NK-92 treated with Interleukin-12 subunit alpha and Interleukin-12 subunit beta, amount 100 ng/mL, for 24 hours (cell line): ENCODE measurements at regions not wholly inside any gene's neighbourhood (a gene's known extent, or its start where the extent isn't known, plus 50 kb on each side); places are given as distances from the start of the nearest gene placed in this dataset.
"Not testable (repeated sequence)": the region's sequence is repeated elsewhere in the genome, so short reads cannot be mapped to it uniquely, and the experiment has no call there.

ENCODE experiments used
- DNase-seq: peaks from one replicate; lab custom pipeline; 2025; lab: John Stamatoyannopoulos, UW

DNA sequence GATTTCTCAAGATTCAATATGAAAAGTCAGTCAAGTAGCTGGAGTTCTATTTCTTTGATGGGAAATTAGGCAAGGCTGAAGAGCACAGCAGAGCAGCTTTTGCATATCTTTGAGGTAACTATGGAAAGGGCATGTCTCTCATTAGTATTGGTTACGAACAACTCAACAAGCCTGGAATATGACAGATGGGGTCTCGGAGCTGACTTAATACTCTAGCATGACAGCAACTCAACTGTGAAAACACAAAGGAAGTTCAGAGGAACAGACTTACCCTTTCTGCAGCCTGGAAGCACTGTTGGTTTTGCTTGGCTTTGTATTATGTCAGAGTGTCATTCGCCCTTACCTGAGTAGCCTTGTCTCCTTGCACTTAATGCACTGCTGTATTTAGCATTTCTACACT is 79.9 kb upstream of the AADAT start:
- DNase-seq = no peak

DNA sequence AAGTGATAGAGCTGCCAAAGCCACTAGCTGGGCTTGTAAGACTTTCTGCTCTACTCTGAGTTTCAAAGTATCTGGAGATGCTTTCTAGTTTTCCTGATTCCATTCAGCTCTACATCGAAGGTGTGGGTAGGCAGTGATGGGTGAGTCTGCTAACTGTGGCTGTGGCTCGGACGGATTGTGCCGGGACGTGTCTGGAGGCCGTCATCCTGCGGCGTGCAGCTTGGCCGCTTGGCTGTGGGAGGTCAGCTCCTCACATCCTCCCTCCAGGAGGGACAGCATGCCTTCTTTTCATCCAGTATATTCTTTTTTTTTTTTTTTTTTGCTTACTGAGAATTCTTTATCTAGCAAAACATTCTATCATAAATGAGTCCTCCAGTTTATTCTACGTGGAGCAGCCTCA is 77.9 kb upstream of the AADAT start:
- DNase-seq = no peak

DNA sequence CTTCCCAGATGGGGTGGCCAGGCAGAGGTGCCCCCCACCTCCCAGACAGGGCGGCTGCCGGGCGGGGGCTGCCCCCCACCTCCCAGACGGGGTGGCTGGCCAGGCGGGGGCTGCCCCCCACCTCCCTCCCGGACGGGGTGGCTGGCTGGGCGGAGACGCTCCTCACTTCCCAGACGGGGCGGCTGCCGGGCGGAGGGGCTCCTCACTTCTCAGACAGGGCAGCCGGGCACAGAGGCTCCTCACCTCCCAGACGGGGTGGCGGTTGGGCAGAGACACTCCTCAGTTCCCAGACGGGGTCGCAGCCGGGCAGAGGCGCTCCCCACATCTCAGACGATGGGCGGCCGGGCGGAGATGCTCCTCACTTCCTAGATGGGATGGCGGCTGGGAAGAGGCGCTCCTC is 76.4 kb upstream of the AADAT start:
- DNase-seq = not testable (repeated sequence)

DNA sequence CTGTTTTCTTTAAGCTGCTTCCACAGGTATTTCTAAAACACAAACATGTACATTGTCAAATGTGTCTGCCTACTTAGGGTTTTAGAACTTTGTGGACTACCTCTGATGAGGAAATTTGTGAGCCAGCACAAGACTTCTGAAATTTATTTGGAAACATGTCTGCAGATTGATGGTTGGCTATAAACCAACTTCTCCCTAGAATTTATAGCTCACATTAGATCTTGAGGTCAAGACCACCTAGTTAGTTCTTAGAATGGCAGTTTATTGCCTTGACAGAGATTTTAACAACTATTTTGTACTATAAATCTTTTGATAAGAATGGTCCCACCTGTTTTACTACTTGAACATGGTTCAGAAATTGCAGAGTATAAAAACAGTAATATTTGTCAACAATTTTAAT is 72.7 kb upstream of the AADAT start:
- no peak for DNase-seq

DNA sequence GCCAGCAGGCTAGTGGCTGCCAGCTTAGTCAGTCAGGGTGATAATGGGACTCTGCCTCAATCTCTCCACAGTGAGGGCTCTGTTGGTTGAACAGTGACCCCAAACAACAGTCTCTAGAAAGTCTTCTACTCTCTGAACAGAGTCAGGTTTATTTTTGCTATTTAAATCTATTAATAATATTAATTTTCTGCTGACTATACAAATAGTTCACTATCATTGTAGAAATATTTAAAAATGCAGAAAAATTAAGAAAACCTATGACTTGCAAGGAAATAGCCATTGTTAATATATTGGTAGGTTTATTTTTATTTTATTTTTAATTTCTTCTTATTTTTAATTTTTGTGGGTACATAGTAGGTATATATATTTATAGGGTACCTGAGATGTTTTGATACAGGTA is 67.9 kb upstream of the AADAT start:
- DNase-seq = no peak

DNA sequence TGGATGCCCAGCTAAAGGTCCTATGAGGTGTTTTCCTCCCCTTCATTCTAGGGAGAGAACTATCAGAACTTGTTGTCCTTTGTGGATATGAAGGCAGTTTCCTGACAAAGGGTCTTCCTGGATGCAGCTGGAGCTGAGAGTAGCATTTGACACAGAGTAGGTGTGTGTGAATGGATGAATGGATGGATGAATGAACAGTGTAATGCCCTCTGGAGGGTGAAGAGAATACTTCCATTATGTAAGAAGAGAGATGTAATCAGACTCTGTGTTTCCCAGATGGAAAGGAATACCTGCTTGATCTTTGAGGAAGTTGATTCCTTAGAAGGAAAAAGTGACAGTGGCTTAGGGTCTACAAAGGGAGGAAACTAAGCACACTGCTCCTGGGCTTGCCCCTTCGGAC is 55.4 kb upstream of the AADAT start:
- no peak for DNase-seq

DNA sequence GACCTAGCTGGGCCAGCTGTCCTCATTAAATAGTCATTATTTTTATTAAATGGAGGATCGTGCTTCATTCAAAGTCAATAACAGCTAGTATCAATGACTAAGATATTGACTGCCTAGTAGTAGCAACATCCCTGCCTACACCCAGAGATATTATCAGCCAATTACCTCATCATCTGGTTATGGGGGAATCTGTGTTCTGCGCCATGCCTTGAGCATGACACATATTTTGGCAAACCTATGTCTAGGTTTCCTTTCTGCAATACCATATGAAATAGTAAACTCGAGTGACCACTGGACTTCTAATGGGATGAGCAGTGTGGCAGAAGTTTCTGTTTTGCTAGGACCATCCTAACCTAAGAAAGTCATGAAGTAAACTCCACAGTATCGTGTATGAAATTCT is 50.0 kb upstream of the AADAT start:
- no peak for DNase-seq
